ENCODE measurements at regions not wholly inside any gene's neighbourhood (a gene's known extent, or its start where the extent isn't known, plus 50 kb on each side); places are given as distances from the start of the nearest gene placed in this dataset.

- H3K4me3 ChIP-seq: no peak overlapping the region
- ATAC-seq (no peak), DNase-seq (no peak)
- H3K9me3 ChIP-seq: peaks cover 0 to 27% of the 10 kb centered on the region in 2 donors
- intact Hi-C loops (cut with DNase I): no loop called here
- no peaks in the 10 kb centered on the region for H3K4me1 ChIP-seq
- no peaks in the 10 kb centered on the region for H3K36me3 ChIP-seq
- TF ChIP-seq CTCF (IDR thresholded peaks at IDR 0.05): no peak
- no peak overlapping the region for H3K27ac ChIP-seq
- H3K27me3 ChIP-seq: no peaks in the 10 kb centered on the region
Measured at GRCh38 chr7:17700138-17700537, 240.2 kb downstream of the SNX13 start.

- Histone ChIP-seq H3K9me3 (no peaks in the 10 kb centered on the region), H3K27me3 (no peaks in the 10 kb centered on the region), H3K36me3 (no peaks in the 10 kb centered on the region), H3K4me1 (no peaks in the 10 kb centered on the region), H3K4me3 (no peak overlapping the region), H3K27ac (no peak overlapping the region)
- no peak for ATAC-seq
- intact Hi-C loops (cut with DNase I): no loop called here
- no peak for TF ChIP-seq CTCF (IDR thresholded peaks at IDR 0.05)
- no peak for DNase-seq
Measured at GRCh38 chr7:17706275-17706674, 234.0 kb downstream of the SNX13 start.

GRCh38 chr7:17706734-17707133, 233.6 kb downstream of the SNX13 start:
- no peak overlapping the region for H3K4me3 ChIP-seq
- ATAC-seq: peak; percentile 92

GRCh38 chr7:17709127-17709526, 231.2 kb downstream of the SNX13 start:
- Histone ChIP-seq H3K9me3 (no peaks in the 10 kb centered on the region), H3K27me3 (no peaks in the 10 kb centered on the region), H3K27ac (no peak overlapping the region), H3K36me3 (no peaks in the 10 kb centered on the region), H3K4me1 (no peaks in the 10 kb centered on the region), H3K4me3 (no peak overlapping the region)
- no peak for ATAC-seq
- TF ChIP-seq CTCF (IDR thresholded peaks at IDR 0.05): no peak
- intact Hi-C loops (cut with DNase I): no loop called here
- DNase-seq: no peak

More at GRCh38 chr7:17706734-17707133, 233.6 kb downstream of the SNX13 start:
- Histone ChIP-seq H3K27ac (no peak overlapping the region), H3K9me3 (no peaks in the 10 kb centered on the region), H3K27me3 (no peaks in the 10 kb centered on the region), H3K36me3 (no peaks in the 10 kb centered on the region), H3K4me1 (no peaks in the 10 kb centered on the region)
- DNase-seq: peak in 2 of 4 donors; percentile 27 to 60
- TF ChIP-seq CTCF (IDR thresholded peaks at IDR 0.05): peak; percentile 35 to 39
- intact Hi-C loops (cut with DNase I): no loop called here

- Histone ChIP-seq H3K4me3 (no peak overlapping the region), H3K27me3 (no peaks in the 10 kb centered on the region), H3K9me3 (no peaks in the 10 kb centered on the region), H3K27ac (no peak overlapping the region), H3K4me1 (no peaks in the 10 kb centered on the region), H3K36me3 (no peaks in the 10 kb centered on the region)
- TF ChIP-seq CTCF (IDR thresholded peaks at IDR 0.05): no peak
- ATAC-seq: no peak
- intact Hi-C loops (cut with DNase I): no loop called here
- DNase-seq: no peak
Measured at GRCh38 chr7:17709599-17709998, 230.7 kb downstream of the SNX13 start.

Data from left lung (tissue), 4 donors.